Esophagus muscularis mucosa (tissue), 4 donors: ENCODE measurements at regions not wholly inside any gene's neighbourhood (a gene's known extent, or its start where the extent isn't known, plus 50 kb on each side); places are given as distances from the start of the nearest gene placed in this dataset.

Experiments
- DNase-seq: peaks from one replicate; pipeline ENCODE4 v3.0.0-alpha.2; 2017; ENCODE audit errors: extremely low spot score
- H3K27ac ChIP-seq, 4 donors: fragments of 200-600 bp; sonication (generic); replicated peaks in 1 of 4; 1 replicate in 3 of 4; 2 replicates in 1 of 4; pipeline ENCODE4 v1.5.1; 2016 to 2019; ENCODE audit warnings: mild to moderate bottlenecking in 1 of 4
- H3K27me3 ChIP-seq, 4 donors: fragments of 200-600 bp; sonication (generic); one replicate each; pipeline versions ENCODE4 v1.5.1 to v1.6.0; 2016 to 2019
- H3K36me3 ChIP-seq, 4 donors: fragments of 200-600 bp; sonication (generic); one replicate each; pipeline ENCODE4 v1.5.1; 2016 to 2019
- H3K4me1 ChIP-seq, 4 donors: fragments of 200-600 bp; sonication (generic); one replicate each; pipeline ENCODE4 v1.5.1; 2016 to 2019
- H3K4me3 ChIP-seq, 4 donors: fragments of 200-600 bp; sonication (generic); 1 replicate in 2 of 4; 2 replicates in 2 of 4; pipeline ENCODE4 v1.5.1; 2016 to 2019; ENCODE audit warnings: mild to moderate bottlenecking in 4 of 4, moderate library complexity in 1 of 4
- H3K9me3 ChIP-seq, 4 donors: fragments of 200-600 bp; sonication (generic); 1 replicate in 3 of 4; 2 replicates in 1 of 4; pipeline ENCODE4 v1.5.1; 2016 to 2019
- EP300 ChIP-seq: sonication (generic); formaldehyde crosslinking; IDR thresholded peaks from one replicate; pipeline ENCODE4 v1.6.1; 2017; ENCODE audit warnings: antibody characterized with exemption
- POLR2A ChIP-seq: fragments of 450-650 bp; IDR thresholded peaks from one replicate; pipeline ENCODE4 v1.6.1; 2017; ENCODE audit warnings: antibody characterized with exemption, moderate library complexity, mild to moderate bottlenecking, low read depth
- POLR2AphosphoS5 ChIP-seq, 2 donors: sonication (generic); formaldehyde crosslinking; IDR thresholded peaks; one replicate each; pipeline ENCODE4 v1.6.1; 2017; ENCODE audit warnings: antibody characterized with exemption in 2 of 2
- WGBS: methylation state at CpG from one replicate; pipeline ENCODE4 v1.1.5; 2018; 5-methylcytosine and 5-hydroxymethylcytosine counted together
- intact Hi-C: fragments of 100-400 bp; cut with DNase I; formaldehyde crosslinking; loops from one replicate; pipeline ENCODE4 v1.15.1; 2023
- TF ChIP-seq, protein P1 (sequence below), 3 experiments: fragments of 200-600 bp in 2 of 3; fragments of 450-650 bp in 1 of 3; sonication (generic) in 2 of 3; IDR thresholded peaks; one replicate each; pipeline ENCODE4 v1.5.1; 2017 to 2019; ENCODE audit warnings: antibody characterized with exemption in 3 of 3, mild to moderate bottlenecking in 2 of 3, moderate library complexity in 1 of 3

DNA sequence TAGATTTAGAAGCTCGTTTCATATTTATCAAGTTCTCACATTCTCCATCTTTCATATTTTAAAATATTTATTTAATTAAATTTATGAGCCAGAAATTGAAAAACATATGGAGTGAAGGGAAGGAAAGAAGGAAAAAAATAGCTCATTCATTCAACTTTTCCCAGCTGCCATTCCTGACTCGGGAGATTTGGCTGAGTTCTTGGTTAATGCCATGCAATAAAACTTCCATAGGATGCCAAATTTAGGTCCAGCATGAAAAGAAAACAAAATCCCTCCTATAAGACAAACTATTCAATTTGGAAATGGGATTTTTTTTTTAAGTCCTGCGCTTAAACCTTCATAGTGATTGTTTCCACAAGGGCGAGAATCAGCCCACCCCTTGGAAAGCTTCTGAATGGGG, 426.1 kb upstream of the TNP1 start:
- Histone ChIP-seq H3K27ac (no peak overlapping the region), H3K4me3 (no peak overlapping the region), H3K4me1 (peaks cover 17 to 20% (median 19%) of the 10 kb centered on the region in 4 donors), H3K36me3 (no peaks in the 10 kb centered on the region), H3K27me3 (no peaks in the 10 kb centered on the region), H3K9me3 (no peaks in the 10 kb centered on the region)
- WGBS: 86% methylated on average over 4 of the region's 4 CpGs
- no peak for DNase-seq
- intact Hi-C loops: no loop called here
- TF ChIP-seq POLR2A: no peak
- no peak for TF ChIP-seq EP300
- TF ChIP-seq, protein P1, sequence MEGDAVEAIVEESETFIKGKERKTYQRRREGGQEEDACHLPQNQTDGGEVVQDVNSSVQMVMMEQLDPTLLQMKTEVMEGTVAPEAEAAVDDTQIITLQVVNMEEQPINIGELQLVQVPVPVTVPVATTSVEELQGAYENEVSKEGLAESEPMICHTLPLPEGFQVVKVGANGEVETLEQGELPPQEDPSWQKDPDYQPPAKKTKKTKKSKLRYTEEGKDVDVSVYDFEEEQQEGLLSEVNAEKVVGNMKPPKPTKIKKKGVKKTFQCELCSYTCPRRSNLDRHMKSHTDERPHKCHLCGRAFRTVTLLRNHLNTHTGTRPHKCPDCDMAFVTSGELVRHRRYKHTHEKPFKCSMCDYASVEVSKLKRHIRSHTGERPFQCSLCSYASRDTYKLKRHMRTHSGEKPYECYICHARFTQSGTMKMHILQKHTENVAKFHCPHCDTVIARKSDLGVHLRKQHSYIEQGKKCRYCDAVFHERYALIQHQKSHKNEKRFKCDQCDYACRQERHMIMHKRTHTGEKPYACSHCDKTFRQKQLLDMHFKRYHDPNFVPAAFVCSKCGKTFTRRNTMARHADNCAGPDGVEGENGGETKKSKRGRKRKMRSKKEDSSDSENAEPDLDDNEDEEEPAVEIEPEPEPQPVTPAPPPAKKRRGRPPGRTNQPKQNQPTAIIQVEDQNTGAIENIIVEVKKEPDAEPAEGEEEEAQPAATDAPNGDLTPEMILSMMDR (IDR thresholded peaks at IDR 0.05): no peak
- TF ChIP-seq POLR2AphosphoS5 (IDR thresholded peaks at IDR 0.05): no peak

DNA sequence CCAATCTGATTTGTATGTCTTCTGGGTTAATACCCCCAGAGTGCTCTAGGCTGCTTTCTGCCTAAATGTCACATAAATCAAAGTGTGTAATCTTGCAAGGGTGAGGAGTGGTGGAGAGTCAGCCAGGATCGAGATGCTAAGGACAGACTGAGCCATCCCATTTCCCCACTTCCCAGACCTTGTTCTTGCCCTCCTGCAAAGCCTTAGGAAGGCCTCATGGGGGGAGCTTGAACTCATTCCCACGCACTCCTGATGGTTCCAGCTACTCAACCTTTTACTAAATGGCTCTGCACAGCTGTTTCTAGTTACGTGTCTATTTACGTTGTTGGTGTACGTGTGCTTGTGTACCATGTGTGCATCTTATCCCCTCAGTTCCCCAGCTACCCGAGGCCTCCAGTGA, 423.6 kb upstream of the TNP1 start:
- no peaks in the 10 kb centered on the region for H3K9me3 ChIP-seq
- no peak overlapping the region for H3K27ac ChIP-seq
- H3K4me3 ChIP-seq: no peak overlapping the region
- peak; percentile 68 for DNase-seq
- H3K27me3 ChIP-seq: no peaks in the 10 kb centered on the region
- no peaks in the 10 kb centered on the region for H3K36me3 ChIP-seq
- H3K4me1 ChIP-seq: peaks cover 8 to 20% (median 12%) of the 10 kb centered on the region in 4 donors
- 89% methylated on average over 6 of the region's 6 CpGs for WGBS
- intact Hi-C loops: no loop called here
- TF ChIP-seq POLR2AphosphoS5 (IDR thresholded peaks at IDR 0.05) (no peak), EP300 (no peak), POLR2A (no peak)
- TF ChIP-seq, protein P1 (IDR thresholded peaks at IDR 0.05): no peak

DNA sequence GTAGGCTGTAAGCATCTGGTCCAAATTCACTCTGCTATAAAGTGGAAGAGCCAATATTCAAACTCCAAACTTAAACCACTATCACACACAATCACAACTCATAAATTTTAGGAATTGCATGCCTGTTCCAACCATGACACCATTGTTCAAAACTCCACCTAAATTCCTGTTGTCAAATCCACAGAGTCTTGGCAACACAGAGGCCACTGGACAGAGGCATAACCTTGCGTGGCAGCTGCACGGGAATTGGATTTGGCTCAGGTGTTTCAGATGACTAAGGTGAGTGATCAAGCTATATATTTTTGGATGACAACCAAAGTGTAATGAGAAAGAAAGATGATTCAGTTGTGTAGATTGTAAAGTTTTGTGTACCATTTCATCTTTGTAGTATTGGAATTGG, 422.7 kb upstream of the TNP1 start:
- intact Hi-C loops: no loop called here

DNA sequence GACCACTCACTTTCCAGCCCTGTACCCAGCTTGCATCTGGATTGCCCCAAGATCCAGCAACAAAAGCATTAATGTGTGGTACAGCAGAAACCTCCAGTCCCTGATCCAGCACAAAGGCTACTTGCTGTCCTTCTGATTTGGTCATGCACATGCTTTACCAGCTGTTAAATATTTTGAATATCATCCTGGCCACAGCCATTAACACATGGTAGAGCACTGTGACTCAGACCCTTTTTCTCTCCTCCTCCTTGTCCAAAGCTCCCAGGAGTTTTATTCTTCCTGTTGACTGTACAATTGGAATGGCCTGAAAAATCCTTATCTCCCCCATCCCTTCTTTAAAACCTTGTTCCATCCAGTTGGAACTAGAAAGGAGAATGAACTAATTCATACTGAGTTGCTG, 419.7 kb upstream of the TNP1 start:
- no peaks in the 10 kb centered on the region for H3K9me3 ChIP-seq
- no peak overlapping the region for H3K4me3 ChIP-seq
- intact Hi-C loops: loop anchor here (10.0 kb wide), 1 partner anchor 155 kb away; no protein-coding TSS in a partner anchor
- DNase-seq: no peak
- H3K27me3 ChIP-seq: no peaks in the 10 kb centered on the region
- H3K4me1 ChIP-seq: peaks cover 16 to 28% (median 24%) of the 10 kb centered on the region in 4 donors
- H3K27ac ChIP-seq: peak overlapping the region in 3 of 4 donors; percentile 7 to 50 (median 29)
- no peaks in the 10 kb centered on the region for H3K36me3 ChIP-seq
- TF ChIP-seq, protein P1 (IDR thresholded peaks at IDR 0.05): no peak
- TF ChIP-seq POLR2A: no peak
- TF ChIP-seq POLR2AphosphoS5 (IDR thresholded peaks at IDR 0.05): peak in 1 of 2 donors; percentile 15

More for the DNA sequence above, 422.7 kb upstream of the TNP1 start:
- TF ChIP-seq POLR2A: no peak
- no peak for TF ChIP-seq EP300
- TF ChIP-seq, protein P1 (IDR thresholded peaks at IDR 0.05): no peak
- TF ChIP-seq POLR2AphosphoS5 (IDR thresholded peaks at IDR 0.05): no peak
- no peak overlapping the region for H3K4me3 ChIP-seq
- no peak overlapping the region for H3K27ac ChIP-seq
- no peaks in the 10 kb centered on the region for H3K9me3 ChIP-seq
- peak; percentile 29 for DNase-seq
- H3K4me1 ChIP-seq: peaks cover 16 to 29% (median 20%) of the 10 kb centered on the region in 4 donors
- 75% methylated on average over 2 of the region's 2 CpGs for WGBS
- no peaks in the 10 kb centered on the region for H3K27me3 ChIP-seq
- H3K36me3 ChIP-seq: no peaks in the 10 kb centered on the region

DNA sequence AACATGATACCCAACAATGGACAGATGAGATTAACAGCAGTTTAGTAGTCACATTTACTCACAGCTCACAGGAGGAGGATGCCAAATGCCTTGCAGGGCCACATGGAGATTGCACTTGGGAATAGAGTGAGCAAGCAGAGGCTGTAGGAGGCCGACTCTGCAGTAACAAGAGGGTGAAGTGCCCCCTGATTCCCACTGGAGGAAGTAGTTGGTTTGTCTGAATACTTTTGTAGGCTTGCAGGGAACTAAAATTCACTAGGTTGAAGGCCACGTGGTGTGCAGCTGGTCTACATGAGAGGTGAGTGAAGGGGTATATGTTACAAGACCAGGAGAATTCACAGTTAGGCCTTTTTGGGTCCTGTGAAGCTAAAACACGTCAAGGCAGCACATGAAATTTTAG, 419.3 kb upstream of the TNP1 start:
- Histone ChIP-seq H3K27me3 (no peaks in the 10 kb centered on the region), H3K4me1 (peaks cover 16 to 31% (median 24%) of the 10 kb centered on the region in 4 donors), H3K9me3 (no peaks in the 10 kb centered on the region), H3K27ac (peak overlapping the region in 3 of 4 donors; percentile 7 to 50 (median 29)), H3K36me3 (no peaks in the 10 kb centered on the region), H3K4me3 (no peak overlapping the region)
- WGBS: 89% methylated on average over 3 of the region's 3 CpGs
- TF ChIP-seq, protein P1 (IDR thresholded peaks at IDR 0.05): no peak
- no peak for TF ChIP-seq POLR2A
- no peak for TF ChIP-seq EP300
- no peak for TF ChIP-seq POLR2AphosphoS5 (IDR thresholded peaks at IDR 0.05)
- intact Hi-C loops: loop anchor here (10.0 kb wide), 1 partner anchor 156 kb away; no protein-coding TSS in a partner anchor
- no peak for DNase-seq
